GM12873 (cell line): ENCODE measurements at regions not wholly inside any gene's neighbourhood (a gene's known extent, or its start where the extent isn't known, plus 50 kb on each side); places are given as distances from the start of the nearest gene placed in this dataset.

Experiments
- CTCF ChIP-seq: IDR thresholded peaks from 2 replicates; pipeline ENCODE4 v1.5.1; 2012; ENCODE audit warnings: low read depth, mild to moderate bottlenecking, moderate library complexity, low read length, control low read depth; ENCODE audit not compliant: insufficient read depth; ENCODE audit errors: missing control alignments

- TF ChIP-seq CTCF = no peak
These were observed 285.1 kb upstream of the ADAMTS16 start for GRCh38 chr5:4855036-4855435.

GRCh38 chr5:4855880-4856279 lies 284.2 kb upstream of the ADAMTS16 start:
- TF ChIP-seq CTCF = no peak

DNA sequence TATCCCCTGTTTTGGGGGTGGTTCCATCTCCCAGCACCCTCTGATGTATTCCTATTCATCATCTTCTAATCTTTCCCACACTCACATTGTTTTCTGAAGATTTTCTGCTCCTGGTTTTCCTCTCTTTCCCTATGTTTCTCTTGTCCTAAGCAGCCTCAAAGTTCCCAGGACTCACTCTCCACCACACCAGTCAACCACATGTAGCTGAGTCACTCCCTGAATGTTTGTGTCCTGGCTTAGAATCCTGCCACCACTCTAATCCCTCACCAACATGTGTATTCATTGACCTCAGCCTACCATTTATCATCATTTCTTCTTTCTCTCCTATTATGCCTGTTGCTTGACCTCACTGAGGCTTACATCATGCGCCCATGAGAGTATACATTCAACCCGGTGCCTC lies 282.4 kb upstream of the ADAMTS16 start:
- TF ChIP-seq CTCF = no peak

GRCh38 chr5:4859500-4860235 lies 280.5 kb upstream of the ADAMTS16 start:
- no peak for TF ChIP-seq CTCF

DNA sequence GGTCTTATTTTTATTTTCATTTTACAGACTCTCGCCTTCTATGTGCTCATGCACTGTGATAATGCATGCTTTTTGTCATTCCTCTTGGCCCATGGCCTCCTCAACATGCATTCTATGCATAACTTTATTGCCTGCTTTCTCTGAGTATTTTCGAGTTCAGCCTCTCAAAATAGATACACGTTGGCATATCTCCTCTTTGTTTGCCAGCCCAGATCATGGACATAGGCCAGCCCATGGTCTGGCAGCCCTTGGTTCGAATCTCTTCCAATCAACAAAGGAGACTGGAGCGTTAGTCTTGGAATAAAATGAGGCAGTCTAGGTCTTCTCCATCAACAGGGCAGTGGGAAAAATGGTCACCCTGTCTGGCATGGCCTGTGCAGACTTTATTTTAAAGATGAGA lies 279.5 kb upstream of the ADAMTS16 start:
- TF ChIP-seq CTCF = no peak

DNA sequence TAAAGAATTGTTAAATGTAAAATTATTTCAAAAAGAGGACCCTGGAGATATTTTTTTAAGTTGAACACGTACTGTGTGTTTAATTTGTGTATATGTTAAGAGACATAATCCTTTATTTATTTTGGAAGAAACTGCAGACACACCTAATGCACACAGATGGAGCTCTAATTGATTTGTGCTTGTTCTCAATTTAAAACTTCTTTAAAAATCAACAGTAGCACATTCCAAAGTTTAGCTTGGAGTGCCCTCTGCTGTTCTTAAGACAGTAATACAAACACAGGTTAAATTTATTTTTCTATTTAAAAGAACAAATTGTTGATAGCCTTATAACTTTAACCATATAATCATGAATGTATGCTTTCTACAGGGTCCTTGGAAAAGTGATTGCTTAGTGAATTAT lies 277.6 kb upstream of the ADAMTS16 start:
- peak; percentile 46 for TF ChIP-seq CTCF

DNA sequence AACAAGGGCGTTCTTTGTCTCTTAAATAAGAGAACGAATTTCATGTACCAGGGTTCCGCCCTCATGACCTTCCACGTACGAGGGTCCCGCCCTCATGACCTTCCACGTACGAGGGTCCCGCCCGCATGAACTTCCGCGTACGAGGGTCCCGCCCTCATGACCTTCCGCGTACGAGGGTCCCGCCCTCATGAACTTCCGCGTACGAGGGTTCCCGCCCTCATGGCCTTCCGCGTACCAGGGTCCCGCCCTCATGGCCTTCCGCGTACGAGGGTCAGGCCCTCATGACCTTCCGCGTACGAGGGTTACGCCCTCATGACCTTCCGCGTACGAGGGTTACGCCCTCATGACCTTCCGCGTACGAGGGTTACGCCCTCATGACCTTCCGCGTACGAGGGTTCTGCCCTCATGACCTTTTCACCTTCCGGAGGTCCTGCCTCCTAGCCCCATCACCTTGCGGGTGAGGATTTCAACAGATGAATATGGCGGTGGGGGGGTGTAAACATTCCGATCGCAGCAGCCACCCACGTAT lies 273.9 kb upstream of the ADAMTS16 start:
- no peak for TF ChIP-seq CTCF

- TF ChIP-seq CTCF = no peak
These were observed 273.3 kb upstream of the ADAMTS16 start for GRCh38 chr5:4866817-4867216.
